K562 (cell line): ENCODE measurements at regions not wholly inside any gene's neighbourhood (a gene's known extent, or its start where the extent isn't known, plus 50 kb on each side); places are given as distances from the start of the nearest gene placed in this dataset.

ENCODE experiments used
- CEBPZ ChIP-seq: fragments of 150-350 bp; IDR thresholded peaks from 2 replicates; pipeline ENCODE4 v1.6.1; 2014; ENCODE audit warnings: low read depth, mild to moderate bottlenecking, low read length, borderline replicate concordance
- TBP ChIP-seq: optimal IDR thresholded peaks from 2 replicates; pipeline ENCODE3; 2011; ENCODE audit warnings: low read depth, low read length, improper control_type of control experiment
- TF ChIP-seq, protein P1 (sequence below), 3 experiments: IDR thresholded peaks in 2 of 3; conservative IDR thresholded peaks in 1 of 3; 2 replicates each; pipeline ENCODE4 v1.5.1; 2011 to 2012; ENCODE audit warnings: low read length in 3 of 3, mild to moderate bottlenecking in 3 of 3, control low read depth in 2 of 3, improper control_type of control experiment in 1 of 3, inconsistent platforms in 1 of 3, low read depth in 1 of 3, mixed read lengths in 1 of 3, moderate library complexity in 1 of 3; ENCODE audit not compliant: insufficient read depth in 2 of 3

DNA sequence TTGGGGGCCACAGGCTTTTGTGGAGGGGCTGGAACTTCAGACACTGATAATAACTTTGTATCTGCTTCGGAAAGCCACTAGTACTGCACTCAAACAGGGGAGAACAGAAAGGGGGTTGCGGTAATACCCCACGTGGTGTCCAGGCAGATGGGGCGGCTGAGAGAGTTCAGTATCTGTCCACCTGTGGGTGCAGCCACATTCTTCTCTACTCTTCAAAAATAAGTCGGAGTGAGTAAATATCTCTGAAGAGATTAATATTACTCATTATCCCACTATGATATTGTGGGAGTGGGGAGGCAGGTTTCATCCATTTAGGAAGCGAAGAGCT lies 102.1 kb upstream of the SSBP2 start:
- TF ChIP-seq, protein P1, sequence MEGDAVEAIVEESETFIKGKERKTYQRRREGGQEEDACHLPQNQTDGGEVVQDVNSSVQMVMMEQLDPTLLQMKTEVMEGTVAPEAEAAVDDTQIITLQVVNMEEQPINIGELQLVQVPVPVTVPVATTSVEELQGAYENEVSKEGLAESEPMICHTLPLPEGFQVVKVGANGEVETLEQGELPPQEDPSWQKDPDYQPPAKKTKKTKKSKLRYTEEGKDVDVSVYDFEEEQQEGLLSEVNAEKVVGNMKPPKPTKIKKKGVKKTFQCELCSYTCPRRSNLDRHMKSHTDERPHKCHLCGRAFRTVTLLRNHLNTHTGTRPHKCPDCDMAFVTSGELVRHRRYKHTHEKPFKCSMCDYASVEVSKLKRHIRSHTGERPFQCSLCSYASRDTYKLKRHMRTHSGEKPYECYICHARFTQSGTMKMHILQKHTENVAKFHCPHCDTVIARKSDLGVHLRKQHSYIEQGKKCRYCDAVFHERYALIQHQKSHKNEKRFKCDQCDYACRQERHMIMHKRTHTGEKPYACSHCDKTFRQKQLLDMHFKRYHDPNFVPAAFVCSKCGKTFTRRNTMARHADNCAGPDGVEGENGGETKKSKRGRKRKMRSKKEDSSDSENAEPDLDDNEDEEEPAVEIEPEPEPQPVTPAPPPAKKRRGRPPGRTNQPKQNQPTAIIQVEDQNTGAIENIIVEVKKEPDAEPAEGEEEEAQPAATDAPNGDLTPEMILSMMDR (IDR thresholded peaks at IDR 0.05 in 2 of 3, conservative IDR thresholded peaks at IDR 0.05 in 1 of 3; ENCODE audit: insufficient read depth in 2 of 3, low read depth in 1 of 3, low read length in 3 of 3), result no peak
- TF ChIP-seq TBP, result peak; percentile 7
- TF ChIP-seq CEBPZ, result no peak
